ENCODE measurements at regions not wholly inside any gene's neighbourhood (a gene's known extent, or its start where the extent isn't known, plus 50 kb on each side); places are given as distances from the start of the nearest gene placed in this dataset.
A peak's percentile ranks its signal among the peaks of the same experiment; 100 is the strongest.

DNA sequence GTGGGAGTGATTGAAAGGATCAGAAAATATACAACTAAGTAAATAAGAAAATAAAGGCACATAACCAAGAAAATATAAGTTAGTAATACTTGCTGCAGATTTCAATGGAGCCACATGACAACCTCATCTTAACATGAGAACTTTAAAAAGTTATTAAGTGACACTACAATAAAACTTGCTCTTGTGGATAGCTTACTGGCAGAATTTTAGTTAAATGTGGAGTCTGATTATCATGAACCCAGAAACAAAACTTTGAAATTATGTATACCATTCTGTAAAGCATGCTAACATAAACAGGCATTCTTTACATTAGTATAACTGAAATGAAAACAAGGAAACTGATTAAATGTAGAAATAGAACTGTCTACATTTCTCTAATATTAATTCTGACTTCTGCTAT, 220.9 kb downstream of the RFPL4B start:
- Histone ChIP-seq H3K4me3 (no peak overlapping the region), H3K27ac (no peak overlapping the region), H3K27me3 (no peaks in the 10 kb centered on the region), H3K36me3 (no peaks in the 10 kb centered on the region), H3K4me1 (ENCODE audit: low read depth) (peaks cover 6% of the 10 kb centered on the region), H3K9me3 (ENCODE audit: low read depth) (no peaks in the 10 kb centered on the region)
- TF ChIP-seq, protein P1, sequence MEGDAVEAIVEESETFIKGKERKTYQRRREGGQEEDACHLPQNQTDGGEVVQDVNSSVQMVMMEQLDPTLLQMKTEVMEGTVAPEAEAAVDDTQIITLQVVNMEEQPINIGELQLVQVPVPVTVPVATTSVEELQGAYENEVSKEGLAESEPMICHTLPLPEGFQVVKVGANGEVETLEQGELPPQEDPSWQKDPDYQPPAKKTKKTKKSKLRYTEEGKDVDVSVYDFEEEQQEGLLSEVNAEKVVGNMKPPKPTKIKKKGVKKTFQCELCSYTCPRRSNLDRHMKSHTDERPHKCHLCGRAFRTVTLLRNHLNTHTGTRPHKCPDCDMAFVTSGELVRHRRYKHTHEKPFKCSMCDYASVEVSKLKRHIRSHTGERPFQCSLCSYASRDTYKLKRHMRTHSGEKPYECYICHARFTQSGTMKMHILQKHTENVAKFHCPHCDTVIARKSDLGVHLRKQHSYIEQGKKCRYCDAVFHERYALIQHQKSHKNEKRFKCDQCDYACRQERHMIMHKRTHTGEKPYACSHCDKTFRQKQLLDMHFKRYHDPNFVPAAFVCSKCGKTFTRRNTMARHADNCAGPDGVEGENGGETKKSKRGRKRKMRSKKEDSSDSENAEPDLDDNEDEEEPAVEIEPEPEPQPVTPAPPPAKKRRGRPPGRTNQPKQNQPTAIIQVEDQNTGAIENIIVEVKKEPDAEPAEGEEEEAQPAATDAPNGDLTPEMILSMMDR (IDR thresholded peaks at IDR 0.05; ENCODE audit: low read depth, low read length): no peak
- no peak for DNase-seq (ENCODE audit: low read depth in 1 of 2, low spot score in 1 of 2)

- TF ChIP-seq, protein P1 (IDR thresholded peaks at IDR 0.05; ENCODE audit: low read depth, low read length): no peak
- no peaks in the 10 kb centered on the region for H3K9me3 ChIP-seq (ENCODE audit: low read depth)
- no peak overlapping the region for H3K27ac ChIP-seq
- peak in 1 of 2 donors; percentile 44 for DNase-seq (ENCODE audit: low read depth in 1 of 2, low spot score in 1 of 2)
- H3K36me3 ChIP-seq: no peaks in the 10 kb centered on the region
- H3K4me1 ChIP-seq (ENCODE audit: low read depth): no peaks in the 10 kb centered on the region
- H3K27me3 ChIP-seq: no peaks in the 10 kb centered on the region
- H3K4me3 ChIP-seq: no peak overlapping the region
Observed at GRCh38 chr6:112571488-112572270, 224.5 kb downstream of the RFPL4B start.

DNA sequence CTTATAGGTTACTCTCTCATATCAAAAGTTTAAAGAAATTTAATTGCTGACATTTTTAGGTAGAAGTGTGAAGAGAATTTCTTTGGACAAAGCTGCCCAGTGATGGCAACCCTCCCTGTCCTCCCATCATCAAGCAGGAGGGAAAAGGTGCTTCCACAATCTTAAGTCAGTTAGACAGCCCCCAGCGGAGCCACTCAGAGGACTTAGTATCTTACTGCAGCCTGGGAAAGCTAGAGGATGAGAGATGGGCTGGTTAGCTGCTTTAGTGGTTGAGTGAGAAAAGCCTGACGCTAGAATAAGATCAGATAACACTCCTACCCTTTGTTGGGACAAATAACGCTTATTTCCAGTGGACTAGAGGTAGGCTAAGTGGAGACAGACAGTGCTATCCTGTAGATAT, 227.1 kb downstream of the RFPL4B start:
- TF ChIP-seq, protein P1 (IDR thresholded peaks at IDR 0.05; ENCODE audit: low read depth, low read length): no peak
- Histone ChIP-seq H3K27ac (no peak overlapping the region), H3K27me3 (no peaks in the 10 kb centered on the region), H3K9me3 (ENCODE audit: low read depth) (no peaks in the 10 kb centered on the region), H3K4me3 (no peak overlapping the region), H3K4me1 (ENCODE audit: low read depth) (no peaks in the 10 kb centered on the region), H3K36me3 (no peaks in the 10 kb centered on the region)
- no peak for DNase-seq (ENCODE audit: low read depth in 1 of 2, low spot score in 1 of 2)

DNA sequence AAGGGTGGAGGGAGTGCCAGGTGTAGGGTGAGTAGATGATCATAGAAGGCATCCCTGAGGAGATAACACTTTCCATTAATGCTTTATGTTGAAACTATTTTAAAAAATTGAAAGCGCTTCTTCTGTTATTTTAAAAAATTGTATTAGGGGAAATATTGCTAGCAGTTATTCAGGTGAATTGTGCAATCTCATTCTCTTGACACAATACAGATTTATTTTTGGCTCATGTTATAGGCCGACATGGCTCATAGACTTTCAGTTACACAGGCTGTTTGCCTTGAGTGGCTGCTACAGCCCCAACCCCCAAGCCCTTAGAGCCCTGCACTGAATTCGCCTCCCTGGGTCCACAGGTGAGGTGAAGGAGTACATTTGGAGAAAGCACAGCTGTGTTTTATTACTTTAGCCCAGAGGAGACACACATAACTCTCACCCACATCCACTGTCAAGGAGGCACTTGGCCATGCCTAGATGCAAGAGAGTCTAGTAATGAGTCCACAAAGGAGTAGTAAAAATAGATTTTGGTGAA, 228.2 kb downstream of the RFPL4B start:
- TF ChIP-seq, protein P1 (IDR thresholded peaks at IDR 0.05; ENCODE audit: low read depth, low read length): no peak
- H3K4me1 ChIP-seq (ENCODE audit: low read depth): no peaks in the 10 kb centered on the region
- H3K27me3 ChIP-seq: no peaks in the 10 kb centered on the region
- H3K9me3 ChIP-seq (ENCODE audit: low read depth): no peaks in the 10 kb centered on the region
- H3K27ac ChIP-seq: no peak overlapping the region
- no peak overlapping the region for H3K4me3 ChIP-seq
- no peaks in the 10 kb centered on the region for H3K36me3 ChIP-seq
- no peak for DNase-seq (ENCODE audit: low read depth in 1 of 2, low spot score in 1 of 2)

- Histone ChIP-seq H3K9me3 (ENCODE audit: low read depth) (no peaks in the 10 kb centered on the region), H3K27me3 (no peaks in the 10 kb centered on the region), H3K4me1 (ENCODE audit: low read depth) (no peaks in the 10 kb centered on the region), H3K4me3 (no peak overlapping the region), H3K36me3 (no peaks in the 10 kb centered on the region), H3K27ac (no peak overlapping the region)
- DNase-seq (ENCODE audit: low read depth in 1 of 2, low spot score in 1 of 2): no peak
- TF ChIP-seq, protein P1 (IDR thresholded peaks at IDR 0.05; ENCODE audit: low read depth, low read length): no peak
Observed at GRCh38 chr6:112576423-112576822, 229.3 kb downstream of the RFPL4B start.
